Loucy (cell line): ENCODE measurements at regions not wholly inside any gene's neighbourhood (a gene's known extent, or its start where the extent isn't known, plus 50 kb on each side); places are given as distances from the start of the nearest gene placed in this dataset.

Experiments
- H2AFZ ChIP-seq: fragments of 200-600 bp; sonication (generic); 2 replicates; pipeline ENCODE4 v1.6.0; 2016; ENCODE audit warnings: antibody characterized with exemption, mild to moderate bottlenecking, low read length, moderate library complexity
- H3F3A ChIP-seq: fragments of 200-600 bp; 2 replicates; pipeline ENCODE4 v1.6.0; 2016; ENCODE audit warnings: antibody characterized with exemption, low read depth, mild to moderate bottlenecking
- H3K27me3 ChIP-seq: fragments of 200-600 bp; sonication (generic); 2 replicates; pipeline ENCODE4 v1.6.1; 2014; ENCODE audit warnings: low read length, mild to moderate bottlenecking; ENCODE audit not compliant: insufficient read depth, poor library complexity, severe bottlenecking
- H3K36me3 ChIP-seq: fragments of 200-600 bp; sonication (generic); 2 replicates; pipeline ENCODE4 v1.6.1; 2016; ENCODE audit warnings: low read length; ENCODE audit not compliant: insufficient read depth
- H3K4me1 ChIP-seq: fragments of 200-600 bp; sonication (generic); 2 replicates; pipeline ENCODE4 v1.5.1; 2014; ENCODE audit warnings: low read length, mild to moderate bottlenecking; ENCODE audit not compliant: insufficient read depth, poor library complexity, severe bottlenecking
- H3K4me2 ChIP-seq: fragments of 200-600 bp; sonication (generic); 2 replicates; pipeline ENCODE4 v1.6.0; 2014; ENCODE audit warnings: antibody characterized with exemption, low read length, low read depth, mild to moderate bottlenecking; ENCODE audit not compliant: poor library complexity, severe bottlenecking
- H3K4me3 ChIP-seq: fragments of 200-600 bp; sonication (generic); 2 replicates; pipeline ENCODE4 v1.5.1; 2014; ENCODE audit warnings: low read length, mild to moderate bottlenecking, mixed read lengths; ENCODE audit not compliant: poor library complexity, severe bottlenecking
- H3K79me2 ChIP-seq: fragments of 200-600 bp; sonication (generic); 2 replicates; pipeline ENCODE4 v1.6.1; 2014; ENCODE audit warnings: low read length; ENCODE audit not compliant: insufficient read depth
- H3K9ac ChIP-seq: fragments of 200-600 bp; sonication (generic); 2 replicates; pipeline ENCODE4 v1.6.0; 2014; ENCODE audit warnings: mild to moderate bottlenecking, low read depth, low read length, moderate library complexity; ENCODE audit not compliant: poor library complexity, severe bottlenecking
- H3K9me2 ChIP-seq: fragments of 200-600 bp; sonication (generic); replicated peaks from 2 replicates; pipeline ENCODE4 v1.6.1; 2016; ENCODE audit warnings: low read depth, low read length, mixed read lengths
- H3K9me3 ChIP-seq: fragments of 200-600 bp; sonication (generic); 2 replicates; pipeline ENCODE4 v1.6.1; 2014; ENCODE audit warnings: mild to moderate bottlenecking, antibody characterized with exemption, low read length, low read depth; ENCODE audit not compliant: insufficient read depth
- H4K20me1 ChIP-seq: fragments of 200-600 bp; sonication (generic); 2 replicates; pipeline ENCODE4 v1.6.0; 2014; ENCODE audit warnings: antibody characterized with exemption, low read length, mild to moderate bottlenecking; ENCODE audit not compliant: insufficient read depth, poor library complexity, severe bottlenecking
- EZH2phosphoT487 ChIP-seq: fragments of 200-600 bp; IDR thresholded peaks from 2 replicates; pipeline ENCODE4 v1.6.1; 2018; ENCODE audit warnings: antibody characterized with exemption, mild to moderate bottlenecking, moderate library complexity, borderline replicate concordance
- TF ChIP-seq, protein P1 (sequence below): fragments of 200-600 bp; sonication (generic); conservative IDR thresholded peaks from 2 replicates; pipeline ENCODE4 v1.5.1; 2014; ENCODE audit warnings: mild to moderate bottlenecking, antibody characterized with exemption, low read length

DNA sequence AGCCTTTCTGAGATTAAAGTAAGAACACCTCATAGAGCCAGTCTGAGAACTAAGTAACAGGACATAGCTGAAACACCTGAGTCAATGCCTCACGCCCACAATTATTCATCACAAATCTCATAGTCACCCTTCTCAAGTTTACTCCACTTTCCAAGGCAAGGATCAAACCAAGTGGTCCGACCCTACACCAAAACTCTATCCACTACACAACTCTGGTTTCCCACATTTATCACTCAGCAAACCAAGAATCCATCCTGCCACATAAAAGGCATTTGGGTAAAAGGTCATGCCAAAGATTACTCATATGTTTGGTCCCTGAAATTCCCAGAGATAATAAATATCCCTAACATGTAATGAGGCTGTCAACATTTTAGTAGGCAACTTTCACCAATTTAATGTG lies 144.1 kb downstream of the RPAP3 start:
- TF ChIP-seq, protein P1, sequence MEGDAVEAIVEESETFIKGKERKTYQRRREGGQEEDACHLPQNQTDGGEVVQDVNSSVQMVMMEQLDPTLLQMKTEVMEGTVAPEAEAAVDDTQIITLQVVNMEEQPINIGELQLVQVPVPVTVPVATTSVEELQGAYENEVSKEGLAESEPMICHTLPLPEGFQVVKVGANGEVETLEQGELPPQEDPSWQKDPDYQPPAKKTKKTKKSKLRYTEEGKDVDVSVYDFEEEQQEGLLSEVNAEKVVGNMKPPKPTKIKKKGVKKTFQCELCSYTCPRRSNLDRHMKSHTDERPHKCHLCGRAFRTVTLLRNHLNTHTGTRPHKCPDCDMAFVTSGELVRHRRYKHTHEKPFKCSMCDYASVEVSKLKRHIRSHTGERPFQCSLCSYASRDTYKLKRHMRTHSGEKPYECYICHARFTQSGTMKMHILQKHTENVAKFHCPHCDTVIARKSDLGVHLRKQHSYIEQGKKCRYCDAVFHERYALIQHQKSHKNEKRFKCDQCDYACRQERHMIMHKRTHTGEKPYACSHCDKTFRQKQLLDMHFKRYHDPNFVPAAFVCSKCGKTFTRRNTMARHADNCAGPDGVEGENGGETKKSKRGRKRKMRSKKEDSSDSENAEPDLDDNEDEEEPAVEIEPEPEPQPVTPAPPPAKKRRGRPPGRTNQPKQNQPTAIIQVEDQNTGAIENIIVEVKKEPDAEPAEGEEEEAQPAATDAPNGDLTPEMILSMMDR, result no peak
- TF ChIP-seq EZH2phosphoT487, result no peak
- Histone ChIP-seq H3K27me3 (peaks cover 22% of the 10 kb centered on the region), H3K4me3 (no peak overlapping the region), H3K4me2 (no peak overlapping the region), H3F3A (no peaks in the 10 kb centered on the region), H3K9ac (no peak overlapping the region), H3K36me3 (no peaks in the 10 kb centered on the region), H3K4me1 (no peaks in the 10 kb centered on the region), H3K9me2 (no peaks in the 10 kb centered on the region), H3K9me3 (no peaks in the 10 kb centered on the region), H4K20me1 (no peaks in the 10 kb centered on the region), H2AFZ (no peak overlapping the region), H3K79me2 (no peaks in the 10 kb centered on the region)

GRCh38 chr12:47560415-47560814 lies 145.4 kb downstream of the RPAP3 start:
- H3F3A ChIP-seq, result no peaks in the 10 kb centered on the region
- no peak for TF ChIP-seq EZH2phosphoT487
- TF ChIP-seq, protein P1, result no peak
- no peaks in the 10 kb centered on the region for H4K20me1 ChIP-seq
- no peaks in the 10 kb centered on the region for H3K36me3 ChIP-seq
- no peak overlapping the region for H3K4me3 ChIP-seq
- H2AFZ ChIP-seq, result no peak overlapping the region
- H3K9ac ChIP-seq, result no peak overlapping the region
- H3K4me1 ChIP-seq, result no peaks in the 10 kb centered on the region
- H3K79me2 ChIP-seq, result no peaks in the 10 kb centered on the region
- H3K9me3 ChIP-seq, result no peaks in the 10 kb centered on the region
- peaks cover 28% of the 10 kb centered on the region for H3K27me3 ChIP-seq
- no peaks in the 10 kb centered on the region for H3K9me2 ChIP-seq
- no peak overlapping the region for H3K4me2 ChIP-seq

GRCh38 chr12:47558625-47559345 lies 147.0 kb downstream of the RPAP3 start:
- H3K36me3 ChIP-seq, result no peaks in the 10 kb centered on the region
- no peaks in the 10 kb centered on the region for H3K4me1 ChIP-seq
- H3K9me2 ChIP-seq, result no peaks in the 10 kb centered on the region
- H3K9me3 ChIP-seq, result no peaks in the 10 kb centered on the region
- no peaks in the 10 kb centered on the region for H4K20me1 ChIP-seq
- no peaks in the 10 kb centered on the region for H3F3A ChIP-seq
- no peak overlapping the region for H3K9ac ChIP-seq
- H3K4me3 ChIP-seq, result no peak overlapping the region
- H3K79me2 ChIP-seq, result no peaks in the 10 kb centered on the region
- H3K27me3 ChIP-seq, result peaks cover 28% of the 10 kb centered on the region
- H3K4me2 ChIP-seq, result no peak overlapping the region
- no peak for TF ChIP-seq EZH2phosphoT487
- TF ChIP-seq, protein P1, result no peak
- H2AFZ ChIP-seq, result no peak overlapping the region
